OCI-LY7 (cell line): ENCODE measurements at regions not wholly inside any gene's neighbourhood (a gene's known extent, or its start where the extent isn't known, plus 50 kb on each side); places are given as distances from the start of the nearest gene placed in this dataset.

Experiments
- CTCF ChIP-seq: fragments of 200-600 bp; sonication (generic); conservative IDR thresholded peaks from 2 replicates; pipeline ENCODE4 v1.5.1; 2014; ENCODE audit warnings: mild to moderate bottlenecking, antibody characterized with exemption, low read length, moderate library complexity, mixed read lengths
- EZH2phosphoT487 ChIP-seq: fragments of 200-600 bp; sonication (generic); IDR thresholded peaks from 2 replicates; pipeline ENCODE4 v1.6.1; 2018; ENCODE audit warnings: low read depth, borderline replicate concordance, mild to moderate bottlenecking, mixed run types, antibody characterized with exemption, low read length, moderate library complexity, mixed read lengths

GRCh38 chr5:15103864-15104263, 232.3 kb upstream of the ANKH start:
- TF ChIP-seq CTCF: no peak
- TF ChIP-seq EZH2phosphoT487: no peak
